Trophoblast cell (in vitro differentiated cells and primary cell): ENCODE measurements at regions not wholly inside any gene's neighbourhood (a gene's known extent, or its start where the extent isn't known, plus 50 kb on each side); places are given as distances from the start of the nearest gene placed in this dataset.

Source experiments
- DNase-seq, 2 donors: peaks; one replicate each; pipeline ENCODE4 v3.0.0-alpha.2; 2016
- H2AFZ ChIP-seq: 2 replicates; pipeline ENCODE4 v1.6.1; 2013; ENCODE audit warnings: low read length, moderate library complexity, mild to moderate bottlenecking; ENCODE audit not compliant: insufficient read depth, poor library complexity
- H2AK5ac ChIP-seq: 2 replicates; pipeline ENCODE4 v1.6.1; 2013; ENCODE audit warnings: mild to moderate bottlenecking, low read length
- H2BK120ac ChIP-seq: 2 replicates; pipeline ENCODE4 v1.6.1; 2013; ENCODE audit warnings: low read length, mild to moderate bottlenecking, moderate library complexity; ENCODE audit not compliant: insufficient read depth, poor library complexity
- H2BK12ac ChIP-seq: 2 replicates; pipeline ENCODE4 v1.6.1; 2013; ENCODE audit warnings: mild to moderate bottlenecking, low read length, moderate library complexity
- H2BK5ac ChIP-seq: 2 replicates; pipeline ENCODE4 v1.6.1; 2013; ENCODE audit warnings: low read length, low read depth, moderate library complexity, mild to moderate bottlenecking; ENCODE audit not compliant: poor library complexity
- H3K14ac ChIP-seq: 2 replicates; pipeline ENCODE4 v1.6.1; 2013; ENCODE audit warnings: mild to moderate bottlenecking, low read length
- H3K18ac ChIP-seq: 2 replicates; pipeline ENCODE4 v1.6.1; 2013; ENCODE audit warnings: mild to moderate bottlenecking, low read length
- H3K23ac ChIP-seq: 2 replicates; pipeline ENCODE4 v1.6.1; 2013; ENCODE audit warnings: low read length
- H3K27ac ChIP-seq: 2 replicates; pipeline ENCODE4 v1.5.1; 2013; ENCODE audit warnings: low read depth, mild to moderate bottlenecking, inconsistent platforms, low read length, moderate library complexity
- H3K27me3 ChIP-seq: 2 replicates; pipeline ENCODE4 v1.6.1; 2013; ENCODE audit warnings: inconsistent platforms, mild to moderate bottlenecking, low read length, moderate library complexity; ENCODE audit not compliant: insufficient read depth
- H3K36me3 ChIP-seq, 2 experiments: 1 replicate in 1 of 2; 2 replicates in 1 of 2; pipeline ENCODE4 v1.6.1; 2013; ENCODE audit warnings: low read length in 2 of 2, mild to moderate bottlenecking in 2 of 2, moderate library complexity in 1 of 2; ENCODE audit not compliant: insufficient read depth in 2 of 2, control insufficient read depth in 1 of 2
- H3K4ac ChIP-seq: 2 replicates; pipeline ENCODE4 v1.6.1; 2013; ENCODE audit warnings: low read depth, mild to moderate bottlenecking, low read length, moderate library complexity
- H3K4me1 ChIP-seq, 2 experiments: 1 replicate in 1 of 2; 2 replicates in 1 of 2; pipeline ENCODE4 v1.6.1; 2013; ENCODE audit warnings: low read length in 2 of 2, mild to moderate bottlenecking in 2 of 2, moderate library complexity in 1 of 2; ENCODE audit not compliant: insufficient read depth in 2 of 2, control insufficient read depth in 1 of 2
- H3K4me2 ChIP-seq: 2 replicates; pipeline ENCODE4 v1.6.1; 2013; ENCODE audit warnings: inconsistent platforms, mild to moderate bottlenecking, low read length, moderate library complexity
- H3K4me3 ChIP-seq: 2 replicates; pipeline ENCODE4 v1.5.1; 2013; ENCODE audit warnings: mild to moderate bottlenecking, low read depth, low read length, inconsistent platforms
- H3K79me1 ChIP-seq: one replicate; pipeline ENCODE4 v1.6.1; 2013; ENCODE audit warnings: low read length
- H3K79me2 ChIP-seq: 2 replicates; pipeline ENCODE4 v1.6.1; 2013; ENCODE audit warnings: low read length, mild to moderate bottlenecking; ENCODE audit not compliant: control insufficient read depth, insufficient read depth, poor library complexity
- H3K9ac ChIP-seq: 2 replicates; pipeline ENCODE4 v1.6.1; 2013; ENCODE audit warnings: mild to moderate bottlenecking, low read length
- H3K9me3 ChIP-seq: 2 replicates; pipeline ENCODE4 v1.6.1; 2013; ENCODE audit warnings: low read depth, mild to moderate bottlenecking, control low read depth, inconsistent platforms, low read length; ENCODE audit not compliant: insufficient read depth
- H4K12ac ChIP-seq: 2 replicates; pipeline ENCODE4 v1.6.1; 2013; ENCODE audit warnings: low read depth, mild to moderate bottlenecking, low read length, moderate library complexity
- H4K8ac ChIP-seq: 2 replicates; pipeline ENCODE4 v1.6.1; 2013; ENCODE audit warnings: low read depth, mild to moderate bottlenecking, low read length, moderate library complexity
- H4K91ac ChIP-seq: one replicate; pipeline ENCODE4 v1.6.1; 2013; ENCODE audit warnings: low read depth, mild to moderate bottlenecking, low read length, moderate library complexity
- WGBS: extraction: QIAGEN DNeasy Blood & Tissue Kit; methylation state at CpG from one replicate; pipeline ENCODE4 v1.1.7; 2013; ENCODE audit warnings: missing lambda C conversion rate; ENCODE audit not compliant: insufficient read length, insufficient coverage; ENCODE audit errors: extremely low coverage; 5-methylcytosine and 5-hydroxymethylcytosine counted together

DNA sequence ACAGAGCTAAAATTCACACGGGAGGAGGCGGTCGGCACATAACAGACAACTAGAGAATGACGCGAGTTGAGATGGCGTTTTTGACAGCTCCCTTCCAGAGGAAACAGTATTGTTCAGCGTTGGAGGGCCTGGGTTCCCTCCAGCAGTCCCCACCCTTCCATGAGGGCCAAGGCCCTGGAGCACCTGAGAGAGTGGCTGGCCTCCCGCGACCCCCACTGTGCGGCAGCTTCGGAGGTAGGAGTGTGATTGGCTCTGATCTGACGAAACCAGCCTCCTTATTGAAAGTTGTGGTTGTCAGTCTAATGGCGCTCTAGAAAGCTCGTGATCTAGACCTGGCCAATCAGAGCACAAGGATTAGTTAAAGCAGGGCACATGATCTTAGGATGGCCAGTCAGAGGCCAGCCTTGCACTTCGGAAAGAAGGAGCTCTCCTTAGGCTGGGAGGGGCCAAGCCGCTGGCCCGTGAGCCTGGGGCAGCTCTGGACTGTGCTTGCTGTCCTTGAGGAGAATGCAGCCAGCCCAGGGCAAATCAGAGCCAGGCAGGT lies 104.5 kb upstream of the CELF4 start:
- H3K79me1 ChIP-seq, result no peaks in the 10 kb centered on the region
- no peak overlapping the region for H3K9ac ChIP-seq
- H3K14ac ChIP-seq, result no peak overlapping the region
- H3K79me2 ChIP-seq, result no peaks in the 10 kb centered on the region
- H3K18ac ChIP-seq, result no peak overlapping the region
- H3K9me3 ChIP-seq, result peaks cover 3% of the 10 kb centered on the region
- H3K27me3 ChIP-seq, result no peaks in the 10 kb centered on the region
- H3K4ac ChIP-seq, result no peak overlapping the region
- WGBS, result no CpG with 5 or more reads among the region's 17 CpGs
- H3K23ac ChIP-seq, result no peak overlapping the region
- no peak overlapping the region for H4K91ac ChIP-seq
- H2AK5ac ChIP-seq, result no peak overlapping the region
- no peak overlapping the region for H3K27ac ChIP-seq
- H3K4me1 ChIP-seq, result peaks cover 2 to 3% of the 10 kb centered on the region in 2 experiments
- no peak overlapping the region for H2AFZ ChIP-seq
- H2BK5ac ChIP-seq, result no peak overlapping the region
- no peak overlapping the region for H2BK120ac ChIP-seq
- H2BK12ac ChIP-seq, result no peak overlapping the region
- H3K4me2 ChIP-seq, result no peak overlapping the region
- H4K8ac ChIP-seq, result no peak overlapping the region
- DNase-seq, result no peak
- H4K12ac ChIP-seq, result no peak overlapping the region
- no peak overlapping the region for H3K4me3 ChIP-seq
- no peaks in the 10 kb centered on the region for H3K36me3 ChIP-seq

- Histone ChIP-seq H2BK5ac (no peak overlapping the region), H3K4me1 (peaks cover 2 to 3% of the 10 kb centered on the region in 2 experiments), H2BK12ac (no peak overlapping the region), H4K8ac (no peak overlapping the region), H3K4ac (no peak overlapping the region), H2AK5ac (no peak overlapping the region), H3K27ac (no peak overlapping the region), H2BK120ac (no peak overlapping the region), H4K91ac (no peak overlapping the region), H4K12ac (no peak overlapping the region), H3K23ac (no peak overlapping the region), H3K79me2 (no peaks in the 10 kb centered on the region), H3K18ac (no peak overlapping the region), H3K79me1 (no peaks in the 10 kb centered on the region), H3K9me3 (peaks cover 3% of the 10 kb centered on the region), H3K9ac (no peak overlapping the region), H3K4me3 (no peak overlapping the region), H3K14ac (no peak overlapping the region), H3K4me2 (no peak overlapping the region), H2AFZ (no peak overlapping the region), H3K27me3 (no peaks in the 10 kb centered on the region), H3K36me3 (no peaks in the 10 kb centered on the region)
- DNase-seq, result no peak
- no CpG with 5 or more reads among the region's 15 CpGs for WGBS
Observed at GRCh38 chr18:37668971-37669747, 103.6 kb upstream of the CELF4 start.

DNA sequence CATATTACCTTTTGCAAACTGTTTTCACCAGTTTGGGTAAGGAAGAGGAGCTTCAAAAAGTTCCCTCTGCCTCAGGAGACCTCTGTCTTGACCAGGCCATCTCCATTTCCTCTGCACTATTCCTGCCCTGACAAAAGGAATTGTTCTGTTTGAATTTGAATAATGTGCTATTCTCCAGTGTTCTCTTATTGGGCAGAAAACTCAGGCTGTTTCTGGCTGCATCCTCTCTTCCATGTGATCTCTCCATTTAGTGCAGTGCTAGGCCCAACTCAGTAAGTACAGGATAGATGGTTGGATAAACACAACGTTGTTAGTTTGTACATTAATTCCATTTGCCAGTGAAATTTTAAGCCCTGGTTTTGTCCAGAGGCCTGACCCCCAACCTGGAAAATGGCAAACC lies 102.2 kb upstream of the CELF4 start:
- H2BK12ac ChIP-seq, result no peak overlapping the region
- H3K23ac ChIP-seq, result no peak overlapping the region
- H3K9me3 ChIP-seq, result peaks cover 3% of the 10 kb centered on the region
- H3K14ac ChIP-seq, result no peak overlapping the region
- H4K8ac ChIP-seq, result no peak overlapping the region
- H2BK5ac ChIP-seq, result no peak overlapping the region
- H2AFZ ChIP-seq, result no peak overlapping the region
- H3K36me3 ChIP-seq, result no peaks in the 10 kb centered on the region
- H3K27me3 ChIP-seq, result no peaks in the 10 kb centered on the region
- H4K12ac ChIP-seq, result no peak overlapping the region
- peaks cover 2 to 3% of the 10 kb centered on the region in 2 experiments for H3K4me1 ChIP-seq
- no peak overlapping the region for H3K4me3 ChIP-seq
- H3K9ac ChIP-seq, result no peak overlapping the region
- H2AK5ac ChIP-seq, result no peak overlapping the region
- no peak overlapping the region for H3K18ac ChIP-seq
- H3K79me2 ChIP-seq, result no peaks in the 10 kb centered on the region
- no peak for DNase-seq
- H3K4me2 ChIP-seq, result no peak overlapping the region
- no peak overlapping the region for H3K27ac ChIP-seq
- no peak overlapping the region for H2BK120ac ChIP-seq
- no CpG with 5 or more reads among the region's 1 CpG for WGBS
- no peak overlapping the region for H4K91ac ChIP-seq
- no peaks in the 10 kb centered on the region for H3K79me1 ChIP-seq
- no peak overlapping the region for H3K4ac ChIP-seq

DNA sequence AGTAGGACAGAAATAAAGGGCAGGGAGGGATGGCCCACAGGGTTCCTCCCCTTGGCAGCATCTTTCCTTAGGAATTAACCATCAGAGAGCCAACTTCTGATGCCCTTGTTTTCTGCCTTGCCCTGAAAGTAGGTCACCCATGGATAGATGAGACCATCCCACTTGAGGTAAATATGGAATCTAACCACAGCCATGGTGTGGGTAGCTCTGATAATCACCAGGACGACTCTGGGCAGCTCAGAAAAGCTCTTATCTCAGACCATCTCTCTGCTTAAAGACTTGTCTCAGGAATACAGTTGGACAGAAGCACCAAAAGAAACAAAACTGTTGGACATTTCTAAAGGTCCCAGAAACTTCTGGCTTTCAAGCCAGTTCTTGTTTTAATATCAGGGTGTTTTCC lies 101.4 kb upstream of the CELF4 start:
- Histone ChIP-seq H2BK5ac (no peak overlapping the region), H3K4ac (no peak overlapping the region), H3K23ac (no peak overlapping the region), H3K9ac (no peak overlapping the region), H3K79me1 (no peaks in the 10 kb centered on the region), H3K4me3 (no peak overlapping the region), H2BK12ac (no peak overlapping the region), H2AK5ac (no peak overlapping the region), H3K27me3 (no peaks in the 10 kb centered on the region), H4K12ac (no peak overlapping the region), H3K4me2 (no peak overlapping the region), H2BK120ac (no peak overlapping the region), H4K8ac (no peak overlapping the region), H3K9me3 (peaks cover 3% of the 10 kb centered on the region), H3K18ac (no peak overlapping the region), H3K27ac (no peak overlapping the region), H4K91ac (no peak overlapping the region), H3K4me1 (peaks cover 2 to 3% of the 10 kb centered on the region in 2 experiments), H3K14ac (no peak overlapping the region), H3K79me2 (no peaks in the 10 kb centered on the region), H3K36me3 (no peaks in the 10 kb centered on the region), H2AFZ (no peak overlapping the region)
- DNase-seq, result no peak
- WGBS, result no CpG with 5 or more reads among the region's 1 CpG
